Hepatocyte (in vitro differentiated cells): ENCODE measurements at regions not wholly inside any gene's neighbourhood (a gene's known extent, or its start where the extent isn't known, plus 50 kb on each side); places are given as distances from the start of the nearest gene placed in this dataset.

Experiments used
- EZH2phosphoT487 ChIP-seq: fragments of 200-600 bp; sonication (generic); IDR thresholded peaks from one replicate; pipeline ENCODE4 v1.6.1; 2018; ENCODE audit warnings: antibody characterized with exemption, mild to moderate bottlenecking, low read depth, moderate library complexity; ENCODE audit not compliant: unreplicated experiment, severe bottlenecking
- TF ChIP-seq, protein P1 (sequence below): fragments of 200-600 bp; sonication (generic); IDR thresholded peaks from 2 replicates; pipeline ENCODE4 v1.5.1; 2016; ENCODE audit warnings: antibody characterized with exemption, mild to moderate bottlenecking; ENCODE audit not compliant: poor library complexity

GRCh38 chr6:156387472-156387871, 389.7 kb upstream of the ARID1B start:
- TF ChIP-seq EZH2phosphoT487: no peak
- TF ChIP-seq, protein P1, sequence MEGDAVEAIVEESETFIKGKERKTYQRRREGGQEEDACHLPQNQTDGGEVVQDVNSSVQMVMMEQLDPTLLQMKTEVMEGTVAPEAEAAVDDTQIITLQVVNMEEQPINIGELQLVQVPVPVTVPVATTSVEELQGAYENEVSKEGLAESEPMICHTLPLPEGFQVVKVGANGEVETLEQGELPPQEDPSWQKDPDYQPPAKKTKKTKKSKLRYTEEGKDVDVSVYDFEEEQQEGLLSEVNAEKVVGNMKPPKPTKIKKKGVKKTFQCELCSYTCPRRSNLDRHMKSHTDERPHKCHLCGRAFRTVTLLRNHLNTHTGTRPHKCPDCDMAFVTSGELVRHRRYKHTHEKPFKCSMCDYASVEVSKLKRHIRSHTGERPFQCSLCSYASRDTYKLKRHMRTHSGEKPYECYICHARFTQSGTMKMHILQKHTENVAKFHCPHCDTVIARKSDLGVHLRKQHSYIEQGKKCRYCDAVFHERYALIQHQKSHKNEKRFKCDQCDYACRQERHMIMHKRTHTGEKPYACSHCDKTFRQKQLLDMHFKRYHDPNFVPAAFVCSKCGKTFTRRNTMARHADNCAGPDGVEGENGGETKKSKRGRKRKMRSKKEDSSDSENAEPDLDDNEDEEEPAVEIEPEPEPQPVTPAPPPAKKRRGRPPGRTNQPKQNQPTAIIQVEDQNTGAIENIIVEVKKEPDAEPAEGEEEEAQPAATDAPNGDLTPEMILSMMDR: no peak
